CD4-positive, alpha-beta T cell treated with Interleukin-21 for 1 hour (primary cell): ENCODE measurements at regions not wholly inside any gene's neighbourhood (a gene's known extent, or its start where the extent isn't known, plus 50 kb on each side); places are given as distances from the start of the nearest gene placed in this dataset.
"Not testable (repeated sequence)": the region's sequence is repeated elsewhere in the genome, so short reads cannot be mapped to it uniquely, and the experiment has no call there.

ENCODE experiments used
- DNase-seq: peaks from one replicate; pipeline ENCODE4 v3.0.0-alpha.2; 2020

GRCh38 chr15:70576276-70576675 lies 187.1 kb downstream of the UACA start:
- no peak for DNase-seq

GRCh38 chr15:70575231-70576226 lies 187.8 kb downstream of the UACA start:
- DNase-seq, result no peak

- not testable (repeated sequence) for DNase-seq
Observed at GRCh38 chr15:70574325-70574724, 189.0 kb downstream of the UACA start.

GRCh38 chr15:70573121-70573850 lies 190.1 kb downstream of the UACA start:
- DNase-seq, result no peak

GRCh38 chr15:70569714-70570231 lies 193.6 kb downstream of the UACA start:
- no peak for DNase-seq

GRCh38 chr15:70569091-70569713 lies 194.2 kb downstream of the UACA start:
- no peak for DNase-seq

GRCh38 chr15:70566989-70567388 lies 196.4 kb downstream of the UACA start:
- no peak for DNase-seq

GRCh38 chr15:70566047-70566835 lies 197.1 kb downstream of the UACA start:
- no peak for DNase-seq

GRCh38 chr15:70563561-70564095 lies 199.7 kb downstream of the UACA start:
- no peak for DNase-seq

- no peak for DNase-seq
Observed at GRCh38 chr15:70562906-70563305, 200.5 kb downstream of the UACA start.

GRCh38 chr15:70561885-70562284 lies 201.5 kb downstream of the UACA start:
- DNase-seq, result no peak

- DNase-seq, result no peak
Observed at GRCh38 chr15:70560617-70561328, 202.6 kb downstream of the UACA start.

GRCh38 chr15:70559265-70560239 lies 203.8 kb downstream of the UACA start:
- peak; percentile 69 for DNase-seq

- DNase-seq, result no peak
Observed at GRCh38 chr15:70558406-70559264, 204.7 kb downstream of the UACA start.

- no peak for DNase-seq
Observed at GRCh38 chr15:70557521-70558258, 205.7 kb downstream of the UACA start.

GRCh38 chr15:70556779-70557178 lies 206.6 kb downstream of the UACA start:
- DNase-seq, result no peak

- no peak for DNase-seq
Observed at GRCh38 chr15:70556151-70556741, 207.1 kb downstream of the UACA start.

GRCh38 chr15:70555713-70556112 lies 207.6 kb downstream of the UACA start:
- no peak for DNase-seq
